ENCODE measurements at regions not wholly inside any gene's neighbourhood (a gene's known extent, or its start where the extent isn't known, plus 50 kb on each side); places are given as distances from the start of the nearest gene placed in this dataset.

- Mint-ChIP-seq H3K27me3 (ENCODE audit: unreplicated experiment) (peaks cover 1% of the 10 kb centered on the region), H3K9me3 (ENCODE audit: unreplicated experiment) (no peaks in the 10 kb centered on the region), H3K36me3 (ENCODE audit: low read depth, unreplicated experiment) (no peaks in the 10 kb centered on the region), H3K4me1 (ENCODE audit: unreplicated experiment) (peaks cover 4% of the 10 kb centered on the region), H3K27ac (ENCODE audit: unreplicated experiment) (no peak overlapping the region), H3K4me3 (ENCODE audit: unreplicated experiment) (no peak overlapping the region)
- no peak for TF ChIP-seq CTCF (IDR thresholded peaks at IDR 0.05; ENCODE audit: unreplicated experiment)
- no peak for DNase-seq (ENCODE audit: low spot score)
Measured at GRCh38 chr6:147029923-147030322, 174.3 kb upstream of the STXBP5 start.

- Mint-ChIP-seq H3K27me3 (ENCODE audit: unreplicated experiment) (peaks cover 1% of the 10 kb centered on the region), H3K36me3 (ENCODE audit: low read depth, unreplicated experiment) (no peaks in the 10 kb centered on the region), H3K9me3 (ENCODE audit: unreplicated experiment) (no peaks in the 10 kb centered on the region), H3K4me1 (ENCODE audit: unreplicated experiment) (peaks cover 4% of the 10 kb centered on the region), H3K27ac (ENCODE audit: unreplicated experiment) (no peak overlapping the region), H3K4me3 (ENCODE audit: unreplicated experiment) (no peak overlapping the region)
- no peak for DNase-seq (ENCODE audit: low spot score)
- TF ChIP-seq CTCF (IDR thresholded peaks at IDR 0.05; ENCODE audit: unreplicated experiment) = no peak
Measured at GRCh38 chr6:147033267-147033666, 170.9 kb upstream of the STXBP5 start.

- Mint-ChIP-seq H3K4me3 (ENCODE audit: unreplicated experiment) (no peak overlapping the region), H3K27ac (ENCODE audit: unreplicated experiment) (no peak overlapping the region), H3K9me3 (ENCODE audit: unreplicated experiment) (no peaks in the 10 kb centered on the region), H3K4me1 (ENCODE audit: unreplicated experiment) (peaks cover 4% of the 10 kb centered on the region), H3K36me3 (ENCODE audit: low read depth, unreplicated experiment) (no peaks in the 10 kb centered on the region), H3K27me3 (ENCODE audit: unreplicated experiment) (peaks cover 1% of the 10 kb centered on the region)
- TF ChIP-seq CTCF (IDR thresholded peaks at IDR 0.05; ENCODE audit: unreplicated experiment) = no peak
- DNase-seq (ENCODE audit: low spot score) = no peak
Measured at GRCh38 chr6:147035886-147036285, 168.3 kb upstream of the STXBP5 start.

- no peak overlapping the region for H3K4me3 Mint-ChIP-seq (ENCODE audit: unreplicated experiment)
- no peak overlapping the region for H3K27ac Mint-ChIP-seq (ENCODE audit: unreplicated experiment)
- H3K27me3 Mint-ChIP-seq (ENCODE audit: unreplicated experiment) = peaks cover 1% of the 10 kb centered on the region
- H3K4me1 Mint-ChIP-seq (ENCODE audit: unreplicated experiment) = peaks cover 2% of the 10 kb centered on the region
- no peaks in the 10 kb centered on the region for H3K9me3 Mint-ChIP-seq (ENCODE audit: unreplicated experiment)
- no peak for DNase-seq (ENCODE audit: low spot score)
- H3K36me3 Mint-ChIP-seq (ENCODE audit: low read depth, unreplicated experiment) = no peaks in the 10 kb centered on the region
- no peak for TF ChIP-seq CTCF (IDR thresholded peaks at IDR 0.05; ENCODE audit: unreplicated experiment)
Measured at GRCh38 chr6:147037881-147038280, 166.3 kb upstream of the STXBP5 start.

- H3K4me1 Mint-ChIP-seq (ENCODE audit: unreplicated experiment) = no peaks in the 10 kb centered on the region
- TF ChIP-seq CTCF (IDR thresholded peaks at IDR 0.05; ENCODE audit: unreplicated experiment) = no peak
- no peak for DNase-seq (ENCODE audit: low spot score)
- H3K27me3 Mint-ChIP-seq (ENCODE audit: unreplicated experiment) = no peaks in the 10 kb centered on the region
- H3K4me3 Mint-ChIP-seq (ENCODE audit: unreplicated experiment) = no peak overlapping the region
- H3K36me3 Mint-ChIP-seq (ENCODE audit: low read depth, unreplicated experiment) = peaks cover 19% of the 10 kb centered on the region
- H3K27ac Mint-ChIP-seq (ENCODE audit: unreplicated experiment) = no peak overlapping the region
- H3K9me3 Mint-ChIP-seq (ENCODE audit: unreplicated experiment) = peaks cover 7% of the 10 kb centered on the region
Measured at GRCh38 chr6:147040121-147040910, 163.9 kb upstream of the STXBP5 start.
